Islet precursor cell (in vitro differentiated cells): ENCODE measurements at regions not wholly inside any gene's neighbourhood (a gene's known extent, or its start where the extent isn't known, plus 50 kb on each side); places are given as distances from the start of the nearest gene placed in this dataset.
A peak's percentile ranks its signal among the peaks of the same experiment; 100 is the strongest.

Experiments used
- DNase-seq: peaks from one replicate; pipeline ENCODE4 v3.0.0-alpha.2; 2018

DNA sequence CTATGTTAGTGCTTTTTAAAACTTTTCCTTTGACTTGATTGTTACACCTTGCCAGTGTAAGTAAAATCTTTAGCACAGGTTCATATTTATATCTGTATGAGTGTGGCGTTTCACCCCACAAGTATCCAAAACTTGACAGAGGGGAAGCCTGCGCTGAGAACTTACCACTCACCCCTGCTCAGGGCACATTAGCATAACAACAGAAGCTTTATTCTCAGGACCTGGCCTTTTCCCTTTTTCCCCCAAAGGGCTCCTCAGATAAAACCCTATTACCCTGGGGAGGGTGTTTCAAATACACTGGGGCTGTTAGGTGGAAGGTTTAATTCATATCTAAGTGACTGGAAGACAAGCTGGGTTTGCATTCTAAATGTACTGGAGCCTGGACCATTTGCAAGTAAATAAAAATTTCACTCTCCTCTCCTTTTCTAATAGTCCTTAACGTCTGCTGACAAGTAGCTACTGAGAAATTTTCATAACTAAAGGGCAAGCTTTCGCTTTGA lies 276.6 kb downstream of the RNF152 start:
- DNase-seq, result no peak

DNA sequence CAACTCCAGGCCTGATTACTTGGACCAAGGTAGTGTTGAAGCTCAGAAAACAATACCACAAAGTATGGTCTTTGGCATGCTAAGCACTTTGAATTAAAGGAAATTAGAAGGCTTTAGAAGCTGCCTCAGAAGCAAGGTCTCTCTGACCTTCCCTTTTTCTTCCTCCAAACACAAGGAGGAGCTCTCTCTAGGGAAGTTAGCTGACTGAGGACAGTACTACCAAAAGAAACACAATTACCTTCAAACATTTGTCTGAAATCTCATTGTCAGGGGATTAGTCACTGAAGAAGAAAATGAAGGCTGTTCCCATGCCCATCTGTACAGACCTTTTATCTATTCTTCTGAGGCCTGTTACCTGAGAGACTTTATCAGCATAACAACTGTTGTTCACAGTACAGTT lies 279.3 kb downstream of the CDH20 start:
- DNase-seq, result no peak

DNA sequence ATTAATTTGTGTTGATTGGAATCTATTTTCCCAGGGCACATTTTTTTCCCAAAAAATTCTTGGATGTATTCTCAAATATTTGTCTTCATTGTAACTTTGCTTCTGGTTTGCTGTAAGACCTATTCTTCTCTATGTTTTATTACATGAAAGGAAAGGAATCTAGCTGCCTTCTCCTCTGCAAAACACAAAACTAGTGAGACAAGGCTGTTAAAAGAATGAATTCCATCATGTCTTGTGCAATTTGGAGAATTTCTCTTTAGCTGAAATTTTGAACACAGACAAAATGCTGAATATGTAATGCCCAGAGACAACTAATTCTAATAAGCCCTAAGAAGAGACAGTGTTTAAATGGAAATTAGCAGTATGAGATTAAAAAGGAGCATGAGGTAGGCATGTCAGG lies 275.9 kb downstream of the CDH20 start:
- DNase-seq, result no peak

DNA sequence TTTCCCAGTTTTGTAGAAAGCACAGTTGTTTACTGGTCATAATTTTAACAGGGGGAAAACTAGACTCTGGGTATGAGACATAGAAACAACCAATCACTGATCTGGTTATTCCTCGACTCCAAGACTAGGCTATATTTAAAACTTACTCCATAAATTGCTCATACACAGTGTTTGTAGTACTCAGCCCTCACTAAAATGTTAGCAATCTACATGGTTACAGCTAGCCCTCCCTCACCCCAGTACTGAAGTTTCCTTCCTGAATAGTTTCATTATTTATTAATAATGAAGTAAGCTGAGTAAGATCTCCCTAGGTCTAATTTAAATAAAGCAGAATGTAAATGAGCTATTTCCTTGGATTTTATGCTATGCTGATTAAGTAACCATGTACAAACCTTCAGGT lies 275.1 kb downstream of the CDH20 start:
- DNase-seq, result no peak

DNA sequence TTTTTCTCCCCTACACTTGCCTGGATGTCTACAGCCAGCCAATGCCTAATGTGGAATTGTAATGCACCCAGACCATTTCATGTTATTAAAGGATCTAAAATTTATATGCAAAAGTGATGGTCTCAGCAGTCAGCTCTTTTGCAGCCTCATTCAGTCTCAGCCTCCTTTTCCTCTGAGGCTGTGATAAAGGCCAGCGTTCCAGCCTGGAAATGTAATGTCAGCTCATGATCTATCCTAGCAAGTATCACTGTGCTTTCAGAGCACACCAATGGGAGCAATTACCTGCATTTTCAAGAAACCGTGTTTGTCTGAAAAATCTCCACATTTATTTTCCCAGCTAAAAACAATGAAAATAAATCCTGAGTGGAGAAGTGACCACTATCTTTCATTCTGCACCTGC lies 274.6 kb downstream of the CDH20 start:
- no peak for DNase-seq

DNA sequence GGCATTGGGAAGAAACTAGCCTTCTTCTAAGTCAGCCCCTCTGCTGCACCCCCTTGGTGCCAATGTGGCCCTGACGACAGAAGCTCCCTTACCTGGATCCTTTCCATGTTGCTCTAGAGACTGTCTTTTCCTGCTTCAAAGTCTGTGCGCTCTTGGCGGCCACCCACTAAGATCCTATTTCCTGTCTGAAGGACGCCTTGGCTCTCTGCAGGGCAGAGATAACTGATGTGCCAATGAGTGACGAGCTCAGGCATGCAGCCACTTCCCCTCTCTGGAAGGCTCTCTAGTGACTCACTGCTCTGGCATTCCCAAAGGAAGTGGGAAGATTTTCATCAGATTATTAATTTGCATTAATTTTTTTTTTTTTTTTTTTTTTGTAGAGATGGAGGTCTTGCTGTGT lies 273.5 kb downstream of the CDH20 start:
- DNase-seq, result peak; percentile 95

DNA sequence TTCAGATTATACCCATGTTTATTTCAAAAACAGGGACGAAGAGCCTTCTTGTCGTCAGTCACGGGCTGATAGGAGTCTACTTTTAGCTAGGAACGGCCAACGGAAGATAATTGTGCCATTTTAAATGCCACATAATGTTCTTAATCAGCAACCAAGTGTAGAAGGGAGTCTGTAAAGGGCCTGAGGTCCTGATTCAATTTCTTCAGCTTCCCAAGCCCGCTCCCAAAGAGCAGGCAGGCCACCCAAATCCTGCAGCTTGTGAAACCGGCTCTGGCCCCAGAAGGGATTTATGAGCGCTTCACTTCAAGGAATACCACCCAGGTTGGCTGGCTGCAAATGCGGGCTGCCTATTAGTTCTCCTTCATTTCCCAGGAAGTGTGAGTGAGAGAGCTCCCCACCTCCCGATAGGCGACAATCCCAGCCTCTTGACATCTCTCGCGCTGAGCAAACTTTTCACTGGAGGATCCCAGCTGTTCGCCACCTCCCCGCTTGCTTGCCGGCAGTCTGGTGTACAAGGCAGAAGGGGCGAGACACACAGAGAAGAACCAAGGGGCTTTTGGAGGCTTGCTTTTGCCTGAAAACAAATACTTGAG lies 272.9 kb downstream of the CDH20 start:
- DNase-seq, result peak; percentile 95

DNA sequence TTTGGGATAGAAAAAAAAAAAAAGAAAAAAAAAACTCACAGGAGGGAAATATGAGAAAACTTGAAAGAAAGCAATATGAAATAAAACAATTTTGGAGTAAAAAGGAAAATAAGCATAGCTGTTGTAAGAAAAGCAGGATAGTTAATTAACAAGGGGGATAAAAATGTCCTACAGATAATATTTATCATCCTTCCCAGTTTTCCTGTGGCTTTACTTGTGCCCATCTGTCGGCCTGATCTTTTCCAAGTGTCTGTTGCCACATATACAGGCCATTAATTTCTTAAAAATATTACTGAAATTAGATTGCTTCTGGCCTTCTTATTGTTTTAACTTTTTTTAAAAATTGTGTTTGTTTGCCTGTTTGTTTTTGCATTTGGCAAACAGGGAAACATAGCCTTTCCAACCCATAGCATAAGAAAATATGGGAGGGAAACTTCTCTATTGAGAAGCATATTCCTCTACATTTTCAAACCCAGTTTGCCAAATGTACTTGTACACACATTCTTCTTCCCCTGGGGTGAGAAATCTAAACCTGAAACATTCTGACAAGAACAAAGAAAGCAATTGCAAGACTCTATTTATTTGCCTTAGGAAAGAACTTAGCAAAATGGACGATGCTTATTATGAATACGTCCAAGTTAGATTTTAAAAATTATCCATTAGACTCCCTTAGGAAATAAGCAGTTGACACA lies 272.3 kb downstream of the CDH20 start:
- no peak for DNase-seq
